Mesenchymal stem cell (in vitro differentiated cells and primary cell): ENCODE measurements at regions not wholly inside any gene's neighbourhood (a gene's known extent, or its start where the extent isn't known, plus 50 kb on each side); places are given as distances from the start of the nearest gene placed in this dataset.

Source experiments
- DNase-seq: peaks from one replicate; pipeline ENCODE4 v3.0.0-alpha.2; 2013
- H2AFZ ChIP-seq: one replicate; pipeline ENCODE4 v1.6.1; 2013; ENCODE audit warnings: low read depth, mild to moderate bottlenecking, control low read depth, inconsistent platforms, low read length, moderate library complexity
- H2AK5ac ChIP-seq: 2 replicates; pipeline ENCODE4 v1.6.1; 2013; ENCODE audit warnings: low read length, moderate library complexity, mild to moderate bottlenecking, inconsistent platforms; ENCODE audit not compliant: severe bottlenecking
- H2BK120ac ChIP-seq: one replicate; pipeline ENCODE4 v1.6.1; 2013; ENCODE audit warnings: low read depth, mild to moderate bottlenecking, inconsistent platforms, low read length, moderate library complexity
- H2BK12ac ChIP-seq, 2 experiments: one replicate each; pipeline ENCODE4 v1.6.1; 2013; ENCODE audit warnings: inconsistent platforms in 2 of 2, low read length in 2 of 2, mild to moderate bottlenecking in 2 of 2, moderate library complexity in 2 of 2, control low read depth in 1 of 2
- H2BK15ac ChIP-seq: one replicate; pipeline ENCODE4 v1.6.1; 2013; ENCODE audit warnings: mild to moderate bottlenecking, low read depth, inconsistent platforms; ENCODE audit not compliant: poor library complexity, severe bottlenecking
- H2BK5ac ChIP-seq: 2 replicates; pipeline ENCODE4 v1.6.1; 2013; ENCODE audit warnings: low read depth, mild to moderate bottlenecking, low read length, control low read depth, inconsistent platforms; ENCODE audit not compliant: poor library complexity, severe bottlenecking
- H3K14ac ChIP-seq, 2 experiments: one replicate each; pipeline ENCODE4 v1.6.1; 2013; ENCODE audit warnings: inconsistent platforms in 2 of 2, low read length in 2 of 2, control low read depth in 1 of 2, mild to moderate bottlenecking in 1 of 2, moderate library complexity in 1 of 2
- H3K18ac ChIP-seq, 2 experiments: one replicate each; pipeline ENCODE4 v1.6.1; 2013; ENCODE audit warnings: inconsistent platforms in 2 of 2, low read length in 2 of 2, control low read depth in 1 of 2, low read depth in 1 of 2, mild to moderate bottlenecking in 1 of 2
- H3K23ac ChIP-seq, 2 experiments: one replicate each; pipeline ENCODE4 v1.6.1; 2013; ENCODE audit warnings: inconsistent platforms in 2 of 2, low read length in 2 of 2, mild to moderate bottlenecking in 2 of 2, moderate library complexity in 2 of 2, control low read depth in 1 of 2
- H3K27ac ChIP-seq: 2 replicates; pipeline ENCODE4 v1.5.1; 2013; ENCODE audit warnings: mild to moderate bottlenecking, moderate library complexity, low read length, control low read depth, inconsistent platforms; ENCODE audit not compliant: poor library complexity, severe bottlenecking
- H3K27me3 ChIP-seq, 2 experiments: 2 replicates each; pipeline versions ENCODE4 v1.6.1 to v1.7.0; 2013; ENCODE audit warnings: low read length in 2 of 2, mild to moderate bottlenecking in 2 of 2, moderate library complexity in 2 of 2, control low read depth in 1 of 2, inconsistent platforms in 1 of 2; ENCODE audit not compliant: control insufficient read depth in 1 of 2, insufficient read depth in 1 of 2
- H3K36me3 ChIP-seq, 2 experiments: 2 replicates each; pipeline versions ENCODE4 v1.6.1 to v1.7.0; 2013; ENCODE audit warnings: low read length in 2 of 2, control low read depth in 1 of 2, inconsistent platforms in 1 of 2, low read depth in 1 of 2, mild to moderate bottlenecking in 1 of 2; ENCODE audit not compliant: insufficient read depth in 2 of 2, control insufficient read depth in 1 of 2
- H3K4ac ChIP-seq, 2 experiments: one replicate each; pipeline ENCODE4 v1.6.1; 2013; ENCODE audit warnings: inconsistent platforms in 2 of 2, low read length in 2 of 2, mild to moderate bottlenecking in 2 of 2, moderate library complexity in 2 of 2, control low read depth in 1 of 2, low read depth in 1 of 2
- H3K4me1 ChIP-seq: 2 replicates; pipeline ENCODE4 v1.6.1; 2013; ENCODE audit warnings: low read depth, low read length, control low read depth; ENCODE audit not compliant: control insufficient read depth, insufficient read depth
- H3K4me2 ChIP-seq: 2 replicates; pipeline ENCODE4 v1.6.1; 2013; ENCODE audit warnings: low read length, mild to moderate bottlenecking, inconsistent platforms; ENCODE audit not compliant: poor library complexity, severe bottlenecking
- H3K4me3 ChIP-seq, 2 experiments: 2 replicates each; pipeline versions ENCODE4 v1.5.1 to v1.7.0; 2013; ENCODE audit warnings: low read length in 2 of 2, mild to moderate bottlenecking in 2 of 2, control low read depth in 1 of 2, low read depth in 1 of 2; ENCODE audit not compliant: insufficient read depth in 1 of 2
- H3K79me1 ChIP-seq: replicated peaks from 2 replicates; pipeline ENCODE4 v1.6.1; 2013; ENCODE audit warnings: mild to moderate bottlenecking, control low read depth, low read length, inconsistent platforms; ENCODE audit not compliant: poor library complexity, severe bottlenecking
- H3K9ac ChIP-seq: 2 replicates; pipeline ENCODE4 v1.7.0; 2013; ENCODE audit warnings: mild to moderate bottlenecking, low read length, moderate library complexity
- H3K9me3 ChIP-seq: 2 replicates; pipeline ENCODE4 v1.7.0; 2013; ENCODE audit warnings: mild to moderate bottlenecking, low read length; ENCODE audit not compliant: control insufficient read depth
- H4K8ac ChIP-seq: one replicate; pipeline ENCODE4 v1.6.1; 2013; ENCODE audit warnings: inconsistent platforms, mild to moderate bottlenecking, low read length, moderate library complexity
- H4K91ac ChIP-seq: one replicate; pipeline ENCODE4 v1.6.1; 2013; ENCODE audit warnings: mild to moderate bottlenecking, low read length, inconsistent platforms
- WGBS: methylation state at CpG from one replicate; pipeline ENCODE4 v1.1.7; 2013; ENCODE audit warnings: mixed read lengths; 5-methylcytosine and 5-hydroxymethylcytosine counted together

DNA sequence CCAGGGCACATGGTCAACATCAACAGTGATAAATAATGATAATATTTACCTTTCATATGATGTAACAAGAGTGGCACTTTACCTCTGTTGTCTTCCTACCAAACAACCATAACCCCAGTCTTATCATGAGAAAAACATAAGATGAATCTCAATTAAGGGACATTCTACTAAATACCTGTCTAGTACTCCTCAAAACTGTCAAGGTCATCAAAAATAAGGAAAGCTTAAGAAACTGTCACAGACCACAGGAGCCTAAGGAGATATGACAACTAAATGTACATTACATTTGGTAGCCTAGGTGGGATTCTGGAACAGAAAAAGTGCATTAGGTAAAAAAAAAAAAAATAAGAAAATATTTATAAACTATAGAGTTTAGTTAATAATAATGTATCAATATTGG lies 118.1 kb downstream of the CCDC34 start:
- H3K27ac ChIP-seq = no peak overlapping the region
- H3K4ac ChIP-seq = no peak overlapping the region
- no peak overlapping the region for H2BK12ac ChIP-seq
- H2BK120ac ChIP-seq = no peak overlapping the region
- H2AK5ac ChIP-seq = no peak overlapping the region
- H3K14ac ChIP-seq = no peak overlapping the region
- H3K9me3 ChIP-seq = no peaks in the 10 kb centered on the region
- no peak overlapping the region for H2AFZ ChIP-seq
- H3K18ac ChIP-seq = no peak overlapping the region
- no peak overlapping the region for H4K91ac ChIP-seq
- no peaks in the 10 kb centered on the region for H3K27me3 ChIP-seq
- DNase-seq = no peak
- no peak overlapping the region for H2BK15ac ChIP-seq
- peaks cover 3% of the 10 kb centered on the region for H3K4me1 ChIP-seq
- no peak overlapping the region for H3K23ac ChIP-seq
- no peak overlapping the region for H3K4me3 ChIP-seq
- no peak overlapping the region for H3K4me2 ChIP-seq
- no peak overlapping the region for H2BK5ac ChIP-seq
- no peak overlapping the region for H3K9ac ChIP-seq
- no peaks in the 10 kb centered on the region for H3K36me3 ChIP-seq
- H4K8ac ChIP-seq = no peak overlapping the region
- no peaks in the 10 kb centered on the region for H3K79me1 ChIP-seq

DNA sequence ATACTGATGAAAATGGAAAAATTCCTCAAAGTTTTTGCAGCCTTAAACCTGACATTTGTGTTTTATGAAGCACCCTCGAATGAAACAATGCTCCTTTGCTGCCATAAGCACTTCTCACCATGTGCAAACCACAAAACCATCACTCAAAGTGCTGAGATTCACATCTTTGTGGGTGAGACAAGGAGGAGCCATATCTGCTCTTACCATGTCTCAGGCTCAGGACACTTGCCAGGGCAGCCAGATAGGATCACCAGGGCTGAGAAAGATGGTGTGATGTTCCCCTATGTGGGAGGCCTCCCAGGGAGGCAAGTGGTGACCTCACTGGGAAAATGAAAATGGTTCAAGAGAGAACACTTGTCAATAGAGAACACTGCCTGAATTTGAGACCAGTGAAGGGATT lies 120.4 kb downstream of the CCDC34 start:
- no peaks in the 10 kb centered on the region for H3K79me1 ChIP-seq
- H2BK15ac ChIP-seq = no peak overlapping the region
- no peak overlapping the region for H2AFZ ChIP-seq
- no peak overlapping the region for H3K4me3 ChIP-seq
- H4K8ac ChIP-seq = no peak overlapping the region
- H3K23ac ChIP-seq = no peak overlapping the region
- no peaks in the 10 kb centered on the region for H3K27me3 ChIP-seq
- H3K4me1 ChIP-seq = peaks cover 3% of the 10 kb centered on the region
- peak overlapping the region; percentile 48 for H3K9ac ChIP-seq
- H2BK12ac ChIP-seq = no peak overlapping the region
- no peak overlapping the region for H4K91ac ChIP-seq
- no peak overlapping the region for H3K14ac ChIP-seq
- no peaks in the 10 kb centered on the region for H3K36me3 ChIP-seq
- DNase-seq = peak; percentile 22
- H3K9me3 ChIP-seq = no peaks in the 10 kb centered on the region
- no peak overlapping the region for H3K4me2 ChIP-seq
- no peak overlapping the region for H3K4ac ChIP-seq
- no peak overlapping the region for H2BK5ac ChIP-seq
- no peak overlapping the region for H2AK5ac ChIP-seq
- WGBS = 29% methylated on average over 1 of the region's 1 CpG
- H3K27ac ChIP-seq = no peak overlapping the region
- no peak overlapping the region for H3K18ac ChIP-seq
- H2BK120ac ChIP-seq = no peak overlapping the region

DNA sequence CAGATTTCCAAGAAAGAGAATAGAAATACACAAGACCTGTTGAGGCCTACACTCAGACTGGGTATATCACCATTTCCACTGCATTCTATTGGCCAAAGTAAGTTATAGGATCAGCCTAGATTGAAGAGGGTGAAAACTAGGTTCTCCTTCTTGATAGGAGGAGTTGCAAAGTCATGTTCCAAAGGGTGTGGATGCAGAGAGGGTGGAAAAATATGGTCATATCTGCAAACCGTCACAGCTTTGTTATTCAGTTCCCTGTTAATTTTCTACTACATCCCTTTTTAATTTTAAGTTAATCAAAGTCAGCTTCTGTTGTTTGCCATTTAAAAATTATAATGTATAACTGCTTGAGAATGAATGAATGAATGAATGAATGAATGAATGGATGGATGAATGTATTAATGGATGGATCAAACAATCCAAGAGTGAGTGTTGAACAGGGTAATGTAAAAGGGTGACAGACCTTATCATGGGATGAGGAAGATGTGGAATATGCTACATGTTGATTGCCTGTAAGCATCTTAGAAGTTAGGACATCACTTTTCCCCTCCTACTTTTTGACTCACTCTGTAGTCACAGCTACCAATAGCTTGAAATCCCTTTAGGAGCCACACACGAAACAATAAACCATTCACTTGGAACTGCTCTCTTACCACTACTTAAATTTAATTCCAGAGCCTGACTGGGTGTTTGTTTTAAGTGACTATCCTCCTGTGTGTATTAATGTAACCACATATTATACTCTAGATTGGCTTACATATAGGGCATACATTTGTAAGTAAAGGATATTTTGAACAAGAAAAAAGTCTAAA lies 121.5 kb downstream of the CCDC34 start:
- no peak overlapping the region for H2BK5ac ChIP-seq
- H3K9me3 ChIP-seq = no peaks in the 10 kb centered on the region
- H3K79me1 ChIP-seq = no peaks in the 10 kb centered on the region
- H3K9ac ChIP-seq = peak overlapping the region; percentile 48
- no peaks in the 10 kb centered on the region for H3K36me3 ChIP-seq
- H3K4ac ChIP-seq = no peak overlapping the region
- no peak overlapping the region for H3K18ac ChIP-seq
- H2BK15ac ChIP-seq = no peak overlapping the region
- H3K4me3 ChIP-seq = no peak overlapping the region
- no peak overlapping the region for H2BK120ac ChIP-seq
- H3K27me3 ChIP-seq = no peaks in the 10 kb centered on the region
- H4K91ac ChIP-seq = no peak overlapping the region
- no peak overlapping the region for H2AFZ ChIP-seq
- no peak overlapping the region for H2BK12ac ChIP-seq
- H2AK5ac ChIP-seq = no peak overlapping the region
- peak; percentile 53 for DNase-seq
- no peak overlapping the region for H3K23ac ChIP-seq
- H3K27ac ChIP-seq = no peak overlapping the region
- no peak overlapping the region for H4K8ac ChIP-seq
- H3K4me2 ChIP-seq = no peak overlapping the region
- peaks cover 3% of the 10 kb centered on the region for H3K4me1 ChIP-seq
- no peak overlapping the region for H3K14ac ChIP-seq
- 33% methylated on average over 1 of the region's 2 CpGs for WGBS

DNA sequence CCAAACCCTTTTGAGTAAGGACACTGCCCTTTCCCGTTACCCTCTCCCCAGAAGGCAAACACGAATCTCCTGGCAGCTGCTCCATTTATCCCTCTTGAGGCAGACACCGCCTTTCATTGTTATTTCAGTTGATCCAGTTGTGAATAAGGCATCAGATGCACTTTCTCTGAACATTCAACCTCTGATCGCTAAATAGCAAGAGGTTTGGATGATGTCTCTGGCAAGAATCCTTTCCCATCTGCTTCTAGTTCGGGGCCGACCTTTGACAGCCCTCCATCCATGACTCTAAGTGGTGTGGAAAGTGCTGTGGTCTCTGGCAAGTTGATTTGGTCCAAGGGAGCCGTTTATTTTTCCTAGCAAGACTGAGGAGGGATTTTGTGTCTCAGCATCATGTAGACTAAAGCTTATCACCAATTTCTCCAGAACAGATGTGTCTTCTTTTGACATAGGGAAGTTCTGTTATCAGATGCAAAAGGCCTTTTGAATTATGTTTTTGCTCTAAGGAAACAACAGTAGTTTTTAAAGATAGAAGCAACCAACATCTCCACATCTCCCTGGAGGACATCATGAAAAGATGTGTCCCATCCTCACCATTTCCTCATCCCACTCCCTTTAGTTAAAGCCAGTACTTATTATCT lies 123.6 kb downstream of the CCDC34 start:
- no peak overlapping the region for H3K4me2 ChIP-seq
- H3K23ac ChIP-seq = no peak overlapping the region
- H3K14ac ChIP-seq = no peak overlapping the region
- H3K36me3 ChIP-seq = no peaks in the 10 kb centered on the region
- no peak overlapping the region for H2BK15ac ChIP-seq
- H2BK120ac ChIP-seq = no peak overlapping the region
- DNase-seq = no peak
- H3K9ac ChIP-seq = peak overlapping the region; percentile 23
- H2AK5ac ChIP-seq = no peak overlapping the region
- no peak overlapping the region for H3K27ac ChIP-seq
- H4K8ac ChIP-seq = no peak overlapping the region
- H2AFZ ChIP-seq = no peak overlapping the region
- no peak overlapping the region for H2BK5ac ChIP-seq
- H3K18ac ChIP-seq = no peak overlapping the region
- no peak overlapping the region for H4K91ac ChIP-seq
- peaks cover 4% of the 10 kb centered on the region for H3K4me1 ChIP-seq
- WGBS = 81% methylated on average over 7 of the region's 7 CpGs
- H3K27me3 ChIP-seq = no peaks in the 10 kb centered on the region
- no peaks in the 10 kb centered on the region for H3K79me1 ChIP-seq
- H2BK12ac ChIP-seq = no peak overlapping the region
- H3K4ac ChIP-seq = no peak overlapping the region
- H3K4me3 ChIP-seq = no peak overlapping the region
- H3K9me3 ChIP-seq = no peaks in the 10 kb centered on the region
